GM12878 (cell line): ENCODE measurements at regions not wholly inside any gene's neighbourhood (a gene's known extent, or its start where the extent isn't known, plus 50 kb on each side); places are given as distances from the start of the nearest gene placed in this dataset.

Experiments used
- ATAC-seq: fragments of 200-7000 bp; cut with Tn5 transposase; 3 replicates; pipeline ENCODE4 v1.9.1; 2020; ENCODE audit warnings: mild to moderate bottlenecking, moderate library complexity
- BruUV-seq: library from RNA; stranded (reverse); fragments of 400-500 nt; replicated peaks from 2 replicates; lab custom pipeline; 2021; lab: Mats Ljungman, UMichigan
- CTCF ChIA-PET: fragments of 300-600 bp; sonication (Branson Sonifier 250); formaldehyde crosslinking; extraction: SDS; loops from one replicate; lab custom pipeline; 2021; ENCODE audit warnings: inconsistent platforms; lab: Yijun Ruan, JAX
- POLR2A ChIA-PET: fragments of 350-600 bp; formaldehyde crosslinking; extraction: SDS; loops from one replicate; lab custom pipeline; 2021; ENCODE audit warnings: inconsistent platforms; lab: Charles Lee
- RAD21 ChIA-PET: fragments of 300-600 bp; sonication (Branson Sonifier 250); formaldehyde crosslinking; loops from one replicate; lab custom pipeline; 2023; ENCODE audit warnings: antibody characterized with exemption; ENCODE audit not compliant: unreplicated experiment; lab: Charles Lee
- SMC1A ChIA-PET: fragments of 300-600 bp; sonication (Branson Sonifier 250); formaldehyde crosslinking; loops from one replicate; lab custom pipeline; 2023; ENCODE audit not compliant: unreplicated experiment, uncharacterized antibody; lab: Charles Lee
- DNase-seq: peaks from one replicate; pipeline ENCODE4 v3.0.0-alpha.2; 2011; ENCODE audit warnings: low read depth, low spot score
- FAIRE-seq: peaks from 3 replicates; lab custom pipeline; 2011; peaks lifted over from hg19 to GRCh38; lab: Jason Lieb, UNC
- H2AFZ ChIP-seq: 2 replicates; pipeline ENCODE4 v1.6.0; 2011; ENCODE audit warnings: low read depth, low read length, control low read depth; ENCODE audit not compliant: control insufficient read depth
- H3K27ac ChIP-seq: 2 replicates; pipeline ENCODE4 v1.5.1; 2011; ENCODE audit warnings: control low read depth; ENCODE audit not compliant: control insufficient read depth, insufficient read depth
- H3K27me3 ChIP-seq, 2 experiments: replicated peaks in 1 of 2; 2 replicates each; pipeline versions ENCODE4 v1.6.0 to v1.6.1; 2011; ENCODE audit warnings: low read length in 1 of 2; ENCODE audit not compliant: control insufficient read depth in 2 of 2, insufficient read depth in 2 of 2
- H3K36me3 ChIP-seq, 2 experiments: 2 replicates each; pipeline ENCODE4 v1.5.1; 2011; ENCODE audit warnings: low read length in 1 of 2; ENCODE audit not compliant: control insufficient read depth in 2 of 2, insufficient read depth in 2 of 2
- H3K4me1 ChIP-seq: 2 replicates; pipeline ENCODE4 v1.6.1; 2011; ENCODE audit warnings: mild to moderate bottlenecking, low read length, moderate library complexity, mixed read lengths; ENCODE audit not compliant: control insufficient read depth, insufficient read depth
- H3K4me2 ChIP-seq: 2 replicates; pipeline ENCODE4 v1.6.0; 2011; ENCODE audit warnings: control low read depth; ENCODE audit not compliant: control insufficient read depth, insufficient read depth
- H3K4me3 ChIP-seq: fragments of 200-600 bp; sonication (generic); 2 replicates; pipeline ENCODE4 v1.5.1; 2016
- H3K79me2 ChIP-seq: 2 replicates; pipeline ENCODE4 v1.6.0; 2011; ENCODE audit warnings: low read length; ENCODE audit not compliant: control insufficient read depth, insufficient read depth
- H3K9ac ChIP-seq: 2 replicates; pipeline ENCODE4 v1.8.0; 2011; ENCODE audit warnings: low read length, control low read depth, mixed read lengths; ENCODE audit not compliant: control insufficient read depth, insufficient read depth
- H3K9me3 ChIP-seq: replicated peaks from 3 replicates; pipeline ENCODE4 v1.5.1; 2011; ENCODE audit warnings: mild to moderate bottlenecking, low read length; ENCODE audit not compliant: control insufficient read depth, insufficient read depth
- H4K20me1 ChIP-seq: 2 replicates; pipeline ENCODE4 v1.6.0; 2011; ENCODE audit not compliant: control insufficient read depth, insufficient read depth
- CHD1 ChIP-seq: IDR thresholded peaks from 2 replicates; pipeline ENCODE4 v1.6.1; 2012; ENCODE audit warnings: low read depth, low read length, improper control_type of control experiment
- IKZF2 ChIP-seq, 2 experiments: fragments of 450-650 bp; IDR thresholded peaks; 2 replicates each; pipeline ENCODE4 v1.6.1; 2017; ENCODE audit warnings: mild to moderate bottlenecking in 2 of 2, moderate library complexity in 2 of 2
- IRF4 ChIP-seq: IDR thresholded peaks from 2 replicates; pipeline ENCODE4 v1.6.1; 2011; ENCODE audit warnings: low read depth, low read length
- MYB ChIP-seq: fragments of 150-350 bp; IDR thresholded peaks from 2 replicates; pipeline ENCODE4 v1.6.1; 2014; ENCODE audit warnings: mild to moderate bottlenecking, low read depth, low read length, borderline replicate concordance
- SPI1 ChIP-seq: IDR thresholded peaks from 2 replicates; pipeline ENCODE4 v1.6.1; 2011; ENCODE audit warnings: low read depth, mild to moderate bottlenecking, low read length, moderate library complexity, borderline replicate concordance; ENCODE audit not compliant: insufficient read depth
- STAT3 ChIP-seq: IDR thresholded peaks from 2 replicates; pipeline ENCODE4 v1.6.1; 2011; ENCODE audit warnings: low read depth, low read length, improper control_type of control experiment
- TCF7 ChIP-seq: IDR thresholded peaks from 2 replicates; pipeline ENCODE4 v1.6.1; 2014; ENCODE audit warnings: antibody characterized with exemption, borderline replicate concordance
- ZBTB33 ChIP-seq: fragments of 450-650 bp; IDR thresholded peaks from 2 replicates; pipeline ENCODE4 v1.6.1; 2017; ENCODE audit warnings: mild to moderate bottlenecking
- WGBS: methylation state at CpG from one replicate; pipeline ENCODE4 v1.1.6; 2016; ENCODE audit warnings: low lambda C conversion rate; ENCODE audit not compliant: insufficient replicate concordance, insufficient coverage; ENCODE audit errors: missing lambda C conversion rate; 5-methylcytosine and 5-hydroxymethylcytosine counted together
- in situ Hi-C: fragments of 300-500 bp; cut with MboI; formaldehyde crosslinking; loops from 9 replicates; pipeline ENCODE4 v1.14.3; 2018; ENCODE audit warnings: mixed read lengths
- intact Hi-C: fragments of 100-400 bp; cut with micrococcal nuclease; formaldehyde crosslinking; loops from one replicate; pipeline ENCODE4 v1.14.2; 2022; ENCODE audit not compliant: unreplicated experiment

GRCh38 chr2:200243441-200243840 is 63.1 kb upstream of the SPATS2L start:
- WGBS = 27% methylated on average over 7 of the region's 7 CpGs
- intact Hi-C loops (no loop called here), in situ Hi-C loops (no loop called here)
- Histone ChIP-seq H3K4me3 (no peak overlapping the region), H3K27me3 (no peaks in the 10 kb centered on the region), H3K79me2 (no peaks in the 10 kb centered on the region), H3K9ac (no peak overlapping the region), H3K4me2 (no peak overlapping the region), H3K4me1 (no peaks in the 10 kb centered on the region), H3K36me3 (no peaks in the 10 kb centered on the region), H4K20me1 (no peaks in the 10 kb centered on the region), H2AFZ (no peak overlapping the region), H3K27ac (no peak overlapping the region), H3K9me3 (no peaks in the 10 kb centered on the region)
- no peak for ATAC-seq
- DNase-seq = no peak
- FAIRE-seq = no peak
- BruUV-seq = no TSS peak
- RAD21 ChIA-PET = interaction anchor here (0.7 kb wide), 2 partner anchors 227 to 1420 kb away, joined by 3 read pairs; no protein-coding TSS in a partner anchor
- CTCF ChIA-PET = interaction anchor here (0.6 kb wide), 1 partner anchor 10 kb away, joined by 4 read pairs; no protein-coding TSS in a partner anchor
- POLR2A ChIA-PET = interaction anchor here (0.7 kb wide), 1 partner anchor 14 kb away, joined by 4 read pairs; no protein-coding TSS in a partner anchor
- TF ChIP-seq IRF4 (no peak), CHD1 (no peak), MYB (no peak), ZBTB33 (no peak), IKZF2 (IDR thresholded peaks at IDR 0.05) (no peak), STAT3 (no peak), SPI1 (no peak), TCF7 (no peak)
- SMC1A ChIA-PET = interaction anchor here (0.8 to 1.4 kb wide), 6 partner anchors 9 to 240 kb away, joined by 3 to 5 read pairs (median 3); no protein-coding TSS in a partner anchor
